Spleen (tissue), 11 donors: ENCODE measurements at regions not wholly inside any gene's neighbourhood (a gene's known extent, or its start where the extent isn't known, plus 50 kb on each side); places are given as distances from the start of the nearest gene placed in this dataset.

Experiments used
- DNase-seq: peaks from one replicate; pipeline ENCODE4 v3.0.0-alpha.2; 2020
- H3K27ac ChIP-seq, 8 donors: fragments of 200-600 bp; sonication (generic) in 7 of 8; 1 replicate in 4 of 8; 2 replicates in 4 of 8; pipeline versions ENCODE4 v1.5.0 to v1.8.0; 2016 to 2021; ENCODE audit warnings: inconsistent platforms in 4 of 8, mild to moderate bottlenecking in 4 of 8, moderate library complexity in 1 of 8
- H3K27me3 ChIP-seq, 7 donors: fragments of 200-600 bp; sonication (generic) in 6 of 7; replicated peaks in 1 of 7; 1 replicate in 4 of 7; 2 replicates in 3 of 7; pipeline versions ENCODE4 v1.5.0 to v1.8.0; 2016 to 2021; ENCODE audit warnings: inconsistent platforms in 3 of 7, mild to moderate bottlenecking in 1 of 7
- H3K36me3 ChIP-seq, 6 donors: fragments of 200-600 bp; sonication (generic) in 5 of 6; 1 replicate in 4 of 6; 2 replicates in 2 of 6; pipeline versions ENCODE4 v1.5.0 to v1.8.0; 2016 to 2021; ENCODE audit warnings: inconsistent platforms in 2 of 6
- H3K4me1 ChIP-seq, 6 donors: fragments of 200-600 bp; sonication (generic) in 5 of 6; 1 replicate in 3 of 6; 2 replicates in 3 of 6; pipeline versions ENCODE4 v1.5.0 to v1.8.0; 2016 to 2021; ENCODE audit warnings: inconsistent platforms in 3 of 6
- H3K4me3 ChIP-seq, 8 donors: fragments of 200-600 bp; sonication (generic) in 7 of 8; 1 replicate in 4 of 8; 2 replicates in 4 of 8; pipeline versions ENCODE4 v1.5.0 to v1.8.0; 2016 to 2021; ENCODE audit warnings: inconsistent platforms in 4 of 8, mild to moderate bottlenecking in 4 of 8, moderate library complexity in 2 of 8
- H3K9me3 ChIP-seq, 8 donors: fragments of 200-600 bp; sonication (generic) in 7 of 8; 1 replicate in 4 of 8; 2 replicates in 4 of 8; pipeline versions ENCODE4 v1.5.0 to v1.8.0; 2016 to 2021; ENCODE audit warnings: inconsistent platforms in 4 of 8
- CTCF ChIP-seq, 11 experiments: fragments of 200-600 bp in 7 of 11; fragments of 450-650 bp in 4 of 11; sonication (generic) in 4 of 11; IDR thresholded peaks in 8 of 11; conservative IDR thresholded peaks in 3 of 11; 1 replicate in 7 of 11; 2 replicates in 4 of 11; pipeline versions ENCODE4 v1.4.0 to v1.8.0; 2016 to 2021; ENCODE audit warnings: antibody characterized with exemption in 11 of 11, inconsistent platforms in 4 of 11, mild to moderate bottlenecking in 1 of 11
- POLR2A ChIP-seq, 3 donors: fragments of 450-650 bp; IDR thresholded peaks; one replicate each; pipeline ENCODE4 v1.5.1; 2017; ENCODE audit warnings: antibody characterized with exemption in 3 of 3, mild to moderate bottlenecking in 1 of 3
- POLR2AphosphoS5 ChIP-seq, 3 donors: sonication (generic); formaldehyde crosslinking; IDR thresholded peaks; one replicate each; pipeline ENCODE4 v1.5.1; 2017; ENCODE audit warnings: antibody characterized with exemption in 3 of 3
- WGBS, 5 donors: extraction: QIAGEN DNeasy Blood & Tissue Kit in 3 of 5; methylation state at CpG; one replicate each; pipeline versions ENCODE4 v1.1.5 to v1.1.7; 2013 to 2018; 5-methylcytosine and 5-hydroxymethylcytosine counted together
- intact Hi-C: fragments of 100-400 bp; cut with DNase I; formaldehyde crosslinking; loops from one replicate; pipeline ENCODE4 v1.15.0; 2023; ENCODE audit warnings: low total_unique reads
- donor health status: healthy with polysubstance abuse.
- donor health status: DM: no; HTN: no; CAD: no; lungs with moderate emphysema.
- donor health status: DM: no; HTN: no; CAD: no.
- donor health status: Bipolar disorder and iron deficiency.
- donor health status: healthy.
- donor health status: DM: no; HTN: no; CAD: no.
- donor health status: DM: yes; HTN: yes; CAD: no.

GRCh38 chr2:21382701-21383520 is 259.1 kb downstream of the TDRD15 start:
- DNase-seq = no peak
- H3K4me3 ChIP-seq = no peak overlapping the region
- H3K4me1 ChIP-seq = no peaks in the 10 kb centered on the region
- WGBS, 5 donors = 87 to 92% (median 91%) methylated on average over 5 of the region's 5 CpGs
- no peaks in the 10 kb centered on the region for H3K27me3 ChIP-seq
- peaks cover 0 to 3% (median 0%) of the 10 kb centered on the region in 8 donors for H3K9me3 ChIP-seq
- TF ChIP-seq POLR2A (IDR thresholded peaks at IDR 0.05) = no peak
- TF ChIP-seq CTCF (IDR thresholded peaks at IDR 0.05 in 8 of 11, conservative IDR thresholded peaks at IDR 0.05 in 3 of 11) = no peak
- no peak for TF ChIP-seq POLR2AphosphoS5 (IDR thresholded peaks at IDR 0.05)
- intact Hi-C loops = no loop called here
- H3K36me3 ChIP-seq = no peaks in the 10 kb centered on the region
- H3K27ac ChIP-seq = no peak overlapping the region

- H3K27me3 ChIP-seq = no peaks in the 10 kb centered on the region
- intact Hi-C loops = no loop called here
- H3K36me3 ChIP-seq = no peaks in the 10 kb centered on the region
- H3K4me1 ChIP-seq = no peaks in the 10 kb centered on the region
- TF ChIP-seq POLR2AphosphoS5 (IDR thresholded peaks at IDR 0.05) (no peak), CTCF (IDR thresholded peaks at IDR 0.05 in 8 of 11, conservative IDR thresholded peaks at IDR 0.05 in 3 of 11) (no peak), POLR2A (IDR thresholded peaks at IDR 0.05) (no peak)
- no peak overlapping the region for H3K27ac ChIP-seq
- no peak overlapping the region for H3K4me3 ChIP-seq
- WGBS, 5 donors = 86 to 92% (median 91%) methylated on average over 3 of the region's 3 CpGs
- no peak for DNase-seq
- H3K9me3 ChIP-seq = no peaks in the 10 kb centered on the region
Observed at GRCh38 chr2:21386666-21387065, 262.9 kb downstream of the TDRD15 start.

- no peaks in the 10 kb centered on the region for H3K36me3 ChIP-seq
- H3K27me3 ChIP-seq = no peaks in the 10 kb centered on the region
- 16 to 57% (median 32%) methylated on average over 3 to 4 of the region's 4 CpGs for WGBS, 5 donors
- intact Hi-C loops = no loop called here
- TF ChIP-seq POLR2A (IDR thresholded peaks at IDR 0.05) (no peak), CTCF (IDR thresholded peaks at IDR 0.05 in 8 of 11, conservative IDR thresholded peaks at IDR 0.05 in 3 of 11) (no peak), POLR2AphosphoS5 (IDR thresholded peaks at IDR 0.05) (no peak)
- H3K4me1 ChIP-seq = no peaks in the 10 kb centered on the region
- H3K27ac ChIP-seq = no peak overlapping the region
- no peaks in the 10 kb centered on the region for H3K9me3 ChIP-seq
- DNase-seq = no peak
- no peak overlapping the region for H3K4me3 ChIP-seq
Observed at GRCh38 chr2:21392649-21393048, 268.9 kb downstream of the TDRD15 start.

GRCh38 chr2:21393173-21393572 is 269.4 kb downstream of the TDRD15 start:
- Histone ChIP-seq H3K4me1 (no peaks in the 10 kb centered on the region), H3K4me3 (no peak overlapping the region), H3K9me3 (no peaks in the 10 kb centered on the region), H3K27ac (no peak overlapping the region), H3K27me3 (no peaks in the 10 kb centered on the region), H3K36me3 (no peaks in the 10 kb centered on the region)
- intact Hi-C loops = no loop called here
- TF ChIP-seq POLR2A (IDR thresholded peaks at IDR 0.05) = no peak
- no peak for TF ChIP-seq CTCF (IDR thresholded peaks at IDR 0.05 in 8 of 11, conservative IDR thresholded peaks at IDR 0.05 in 3 of 11)
- no peak for TF ChIP-seq POLR2AphosphoS5 (IDR thresholded peaks at IDR 0.05)
- no peak for DNase-seq
- WGBS, 5 donors = 13 to 23% (median 17%) methylated on average over 5 of the region's 5 CpGs
